ENCODE measurements at regions not wholly inside any gene's neighbourhood (a gene's known extent, or its start where the extent isn't known, plus 50 kb on each side); places are given as distances from the start of the nearest gene placed in this dataset.
"Not testable (repeated sequence)": the region's sequence is repeated elsewhere in the genome, so short reads cannot be mapped to it uniquely, and the experiment has no call there.

- no peak for DNase-seq
Measured at GRCh38 chr5:29548262-29548661, 1645.2 kb upstream of the CDH6 start.

DNA sequence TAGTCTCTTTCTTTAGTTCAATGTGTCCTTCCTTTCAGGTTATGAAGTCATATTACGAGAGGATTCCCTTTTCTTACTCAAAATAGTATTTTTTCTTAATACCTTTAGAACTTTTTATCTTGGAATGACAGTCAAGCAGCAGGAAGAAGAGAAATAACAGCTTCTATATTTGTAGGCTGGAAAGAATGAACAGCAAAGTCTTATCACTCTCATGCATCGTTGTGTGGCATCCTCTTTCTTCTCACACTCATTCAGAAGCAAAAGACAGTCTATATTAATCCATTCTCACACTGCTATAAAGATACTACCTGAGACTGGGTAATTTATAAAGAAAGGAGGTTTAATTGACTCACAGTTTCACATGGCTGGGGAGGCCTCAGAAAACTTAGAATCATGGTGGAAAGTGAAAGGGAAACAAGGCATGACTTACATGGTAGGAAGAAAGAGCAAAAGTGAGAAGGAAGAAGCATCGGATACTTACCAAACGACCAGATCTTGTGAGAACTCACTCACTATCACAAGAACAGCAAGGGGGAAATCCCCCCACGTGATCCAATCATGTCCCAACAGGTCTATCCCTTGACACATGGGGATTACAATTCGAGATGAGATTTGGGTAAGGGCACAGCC lies 1646.1 kb upstream of the CDH6 start:
- DNase-seq: no peak

DNA sequence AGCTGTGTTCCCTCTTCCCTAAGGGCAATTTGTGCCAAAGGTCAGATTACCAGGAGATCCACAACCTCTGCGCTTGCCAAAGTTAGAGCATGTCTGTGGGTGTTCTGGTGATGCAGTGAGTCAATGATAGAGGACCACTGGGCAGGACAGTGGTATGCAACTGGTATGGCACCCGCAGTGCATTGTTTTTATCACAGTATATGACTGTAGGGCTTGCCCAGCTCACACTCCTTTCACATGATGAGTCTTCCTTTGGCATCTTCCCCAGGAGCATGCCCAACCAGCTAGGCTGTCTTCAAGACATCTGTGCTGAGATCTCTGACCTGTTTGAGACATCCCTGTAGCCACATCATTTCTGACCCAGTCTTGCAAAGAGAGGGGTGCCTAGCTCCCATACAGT lies 1650.0 kb upstream of the CDH6 start:
- no peak for DNase-seq

- DNase-seq: no peak
Measured at GRCh38 chr5:29524227-29524626, 1669.3 kb upstream of the CDH6 start.

- DNase-seq: no peak
Measured at GRCh38 chr5:29518176-29518575, 1675.3 kb upstream of the CDH6 start.

DNA sequence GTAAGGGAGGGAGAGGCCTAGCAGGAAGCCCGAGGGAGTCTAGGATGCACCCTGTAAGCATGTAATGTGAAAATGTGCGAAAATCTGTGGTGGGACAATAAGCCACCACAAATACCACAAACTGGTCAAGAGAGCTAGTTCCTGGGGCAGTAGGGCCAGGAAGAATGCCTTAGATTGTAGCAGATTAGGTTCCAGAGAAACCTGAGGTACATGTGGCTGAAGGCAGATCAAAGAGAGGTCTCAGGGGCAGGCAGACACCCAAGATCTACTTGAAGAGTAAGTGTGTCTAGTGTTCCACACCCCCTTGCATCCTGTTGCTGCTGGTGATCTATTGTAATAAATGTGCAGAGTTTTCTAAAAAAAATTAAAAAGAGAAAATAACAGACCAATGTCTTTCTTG lies 1677.3 kb upstream of the CDH6 start:
- no peak for DNase-seq

DNA sequence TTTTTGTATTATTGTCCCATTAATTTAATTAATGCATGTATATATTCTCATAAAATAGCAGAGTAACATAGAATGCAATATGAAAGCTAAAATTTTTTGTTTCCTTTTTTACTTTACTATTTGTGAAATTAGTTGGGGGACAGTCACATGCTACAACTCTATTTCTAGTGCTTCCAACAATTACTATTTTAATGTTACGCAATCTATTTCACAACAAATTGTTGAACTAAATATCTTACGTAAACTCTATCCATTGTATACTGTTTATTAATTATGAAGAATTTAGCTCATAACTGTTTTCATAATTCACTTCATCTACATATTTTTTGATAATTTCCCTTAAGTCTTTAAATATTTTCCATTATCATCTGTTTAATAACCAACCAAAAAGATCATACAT lies 1685.4 kb upstream of the CDH6 start:
- no peak for DNase-seq

GRCh38 chr5:29504411-29504810 lies 1689.1 kb upstream of the CDH6 start:
- DNase-seq: no peak

- DNase-seq: no peak
Measured at GRCh38 chr5:29498860-29499259, 1694.6 kb upstream of the CDH6 start.

- DNase-seq: no peak
Measured at GRCh38 chr5:29498412-29498811, 1695.1 kb upstream of the CDH6 start.

- no peak for DNase-seq
Measured at GRCh38 chr5:29485333-29485732, 1708.2 kb upstream of the CDH6 start.

DNA sequence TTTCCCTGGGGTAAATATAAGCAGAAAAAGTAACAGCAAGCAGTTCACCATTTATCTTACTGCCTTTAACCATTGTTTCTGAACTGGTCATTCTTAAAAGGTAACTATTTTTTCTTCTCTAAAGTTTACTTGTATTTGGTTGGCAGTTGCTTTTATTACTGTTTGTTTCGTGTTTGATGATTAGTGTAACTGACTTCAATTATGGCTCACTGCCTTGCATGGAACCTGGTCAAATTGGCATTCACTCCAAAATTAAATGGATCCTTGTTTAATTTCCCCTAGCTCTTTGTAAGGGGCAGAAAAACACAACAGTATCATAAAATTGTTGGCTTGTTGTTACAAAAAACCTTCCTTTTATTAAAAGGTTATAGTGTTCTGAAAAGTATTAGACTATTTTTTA lies 1723.9 kb upstream of the CDH6 start:
- DNase-seq: no peak

DNA sequence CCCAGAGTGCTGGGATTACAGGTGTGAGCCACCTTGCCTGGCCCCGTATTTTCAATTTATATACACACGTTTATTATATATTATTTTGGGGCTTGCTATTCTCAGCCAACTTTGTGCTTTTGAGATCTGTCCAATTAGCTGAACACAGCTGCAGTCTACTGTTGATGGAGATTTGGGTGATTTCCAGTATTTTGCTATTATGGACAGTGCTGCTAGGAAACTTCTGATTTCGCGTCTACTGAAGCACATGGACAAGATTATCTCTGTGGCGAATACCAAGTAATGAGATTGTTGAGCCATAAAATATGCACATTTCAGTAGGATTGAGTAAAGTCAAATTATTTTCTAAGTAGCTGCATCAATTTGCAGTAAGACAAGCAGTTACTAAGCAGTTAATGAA lies 1731.2 kb upstream of the CDH6 start:
- DNase-seq: no peak

DNA sequence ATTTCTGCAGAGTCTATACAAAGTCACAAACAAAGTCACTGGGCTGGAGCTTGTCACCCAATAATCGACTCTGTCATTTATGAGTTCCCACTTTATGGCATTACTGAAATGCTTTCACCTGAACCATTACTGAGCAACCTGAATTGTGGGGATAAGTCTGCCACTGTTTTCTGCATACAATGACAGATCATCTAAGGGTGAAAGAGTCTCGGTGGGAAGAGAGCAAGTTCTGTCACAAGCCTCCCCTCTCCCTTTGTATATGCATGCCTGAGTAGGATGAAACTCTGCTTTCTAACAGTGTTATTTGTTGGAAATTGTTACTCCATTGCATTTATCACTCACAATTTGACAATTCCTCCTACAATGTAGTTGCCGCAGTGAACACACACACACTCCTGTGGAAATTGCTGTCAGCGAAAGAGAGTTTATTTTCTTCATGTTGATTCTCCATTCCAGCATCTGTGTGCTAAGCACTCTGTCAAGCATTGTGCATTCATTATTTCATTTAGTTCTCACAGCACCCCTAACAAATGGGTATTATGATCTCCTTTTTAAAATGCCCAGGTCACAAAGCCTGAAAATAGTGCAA lies 1732.4 kb upstream of the CDH6 start:
- no peak for DNase-seq

- not testable (repeated sequence) for DNase-seq
Measured at GRCh38 chr5:29451004-29451403, 1742.5 kb upstream of the CDH6 start.

GRCh38 chr5:29414681-29415080 lies 1778.8 kb upstream of the CDH6 start:
- no peak for DNase-seq

DNA sequence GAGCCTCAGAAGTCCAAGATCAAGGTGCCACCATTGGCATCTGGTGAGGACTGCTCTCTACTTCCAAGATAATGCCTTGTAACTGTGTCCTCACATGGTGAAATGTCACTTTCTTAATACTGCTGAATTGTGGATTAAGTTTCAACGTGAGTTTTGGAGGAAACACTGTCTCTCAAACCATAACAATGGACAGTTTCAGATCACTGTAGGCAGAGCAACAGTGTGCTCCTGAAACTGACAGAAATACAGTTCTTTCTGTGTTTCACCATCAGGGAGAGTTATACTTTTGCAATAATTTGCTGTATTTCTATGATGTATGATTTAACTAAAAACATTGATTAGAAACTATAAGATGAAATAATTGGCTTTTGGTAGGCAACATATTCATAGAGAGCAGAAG lies 1780.5 kb upstream of the CDH6 start:
- DNase-seq: no peak

- no peak for DNase-seq
Measured at GRCh38 chr5:29402270-29402669, 1791.2 kb upstream of the CDH6 start.

- no peak for DNase-seq
Measured at GRCh38 chr5:29389993-29390392, 1803.5 kb upstream of the CDH6 start.

GRCh38 chr5:29387384-29387783 lies 1806.1 kb upstream of the CDH6 start:
- no peak for DNase-seq

DNA sequence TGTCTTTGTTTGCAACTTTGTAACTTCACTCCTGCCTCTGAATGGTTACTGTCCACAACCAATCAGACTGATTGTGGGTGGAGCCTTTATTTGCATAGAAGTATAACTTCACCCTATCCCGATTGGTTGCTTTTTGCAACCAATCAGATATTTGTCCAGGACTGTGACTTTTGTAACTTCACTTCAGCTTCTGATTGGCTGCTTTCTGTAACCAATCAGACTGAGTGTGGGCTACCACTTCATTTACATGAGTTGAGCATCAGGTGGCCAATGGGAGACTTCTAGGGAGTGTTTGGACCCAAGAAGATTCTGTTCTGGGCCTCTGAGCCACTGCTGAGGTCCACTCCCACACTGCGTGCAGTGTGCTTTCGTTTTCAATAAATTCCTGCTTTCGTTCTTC lies 1810.7 kb upstream of the CDH6 start:
- no peak for DNase-seq

DNA sequence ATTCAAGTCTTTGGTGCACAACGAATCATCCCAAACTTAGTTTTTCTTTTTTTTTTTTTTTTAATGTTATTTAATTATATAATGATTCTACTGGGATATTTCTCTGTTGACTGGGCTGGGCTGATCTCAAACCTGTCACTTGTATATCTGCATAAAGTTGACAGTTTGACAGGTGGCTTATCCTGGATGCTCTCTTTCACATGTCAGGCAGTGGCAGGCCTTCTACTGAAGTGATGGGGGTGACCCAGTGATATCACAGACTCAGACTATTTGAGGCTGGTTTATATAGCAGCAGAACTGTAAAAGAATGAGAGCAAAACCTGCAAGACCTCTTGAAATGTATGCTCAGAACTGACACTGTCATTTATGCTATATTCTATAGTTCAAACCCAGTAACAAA lies 1813.5 kb upstream of the CDH6 start:
- no peak for DNase-seq

DNA sequence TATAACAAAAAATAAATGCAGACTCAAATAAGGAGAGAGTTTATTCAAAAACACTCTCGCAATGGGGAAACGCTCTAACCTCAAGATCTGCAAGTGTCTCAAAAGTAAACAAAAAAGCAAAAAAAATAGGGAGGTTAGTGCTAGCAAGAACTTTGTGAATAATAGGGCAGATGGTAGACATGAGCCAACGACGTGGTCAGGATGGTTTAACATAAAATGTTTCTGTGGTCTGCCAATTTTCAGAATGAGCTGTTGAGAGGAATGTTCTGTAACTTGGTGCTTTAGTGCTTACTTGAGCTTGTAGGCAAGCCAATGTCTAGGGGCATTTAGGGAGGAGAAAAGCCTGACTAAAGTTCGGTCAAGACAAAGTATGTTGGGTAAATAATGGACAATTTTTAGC lies 1813.9 kb upstream of the CDH6 start:
- DNase-seq: no peak

DNA sequence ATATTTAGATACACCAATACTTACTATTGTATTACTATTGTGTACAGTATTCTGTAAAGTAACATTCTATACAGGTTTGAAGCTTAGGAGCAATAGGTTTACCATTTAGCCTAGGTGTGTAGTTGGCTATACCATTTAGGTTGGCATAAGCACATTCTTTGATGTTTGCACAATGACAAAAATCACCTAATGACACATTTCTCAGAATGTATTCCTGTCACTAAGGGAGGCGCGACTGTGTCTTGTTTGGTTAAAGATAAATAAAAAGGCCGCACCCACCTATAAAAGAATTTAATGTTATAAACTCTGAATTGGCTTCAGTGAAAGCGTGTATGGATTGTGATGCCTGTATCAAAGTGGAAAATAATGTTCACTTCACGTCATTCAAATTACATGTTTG lies 1815.4 kb upstream of the CDH6 start:
- DNase-seq: no peak

GRCh38 chr5:29370248-29370647 lies 1823.2 kb upstream of the CDH6 start:
- DNase-seq: no peak

Data from CD4-positive, alpha-beta T cell treated with Interleukin-17A for 1 hour (primary cell).